ENCODE measurements at regions not wholly inside any gene's neighbourhood (a gene's known extent, or its start where the extent isn't known, plus 50 kb on each side); places are given as distances from the start of the nearest gene placed in this dataset.

DNA sequence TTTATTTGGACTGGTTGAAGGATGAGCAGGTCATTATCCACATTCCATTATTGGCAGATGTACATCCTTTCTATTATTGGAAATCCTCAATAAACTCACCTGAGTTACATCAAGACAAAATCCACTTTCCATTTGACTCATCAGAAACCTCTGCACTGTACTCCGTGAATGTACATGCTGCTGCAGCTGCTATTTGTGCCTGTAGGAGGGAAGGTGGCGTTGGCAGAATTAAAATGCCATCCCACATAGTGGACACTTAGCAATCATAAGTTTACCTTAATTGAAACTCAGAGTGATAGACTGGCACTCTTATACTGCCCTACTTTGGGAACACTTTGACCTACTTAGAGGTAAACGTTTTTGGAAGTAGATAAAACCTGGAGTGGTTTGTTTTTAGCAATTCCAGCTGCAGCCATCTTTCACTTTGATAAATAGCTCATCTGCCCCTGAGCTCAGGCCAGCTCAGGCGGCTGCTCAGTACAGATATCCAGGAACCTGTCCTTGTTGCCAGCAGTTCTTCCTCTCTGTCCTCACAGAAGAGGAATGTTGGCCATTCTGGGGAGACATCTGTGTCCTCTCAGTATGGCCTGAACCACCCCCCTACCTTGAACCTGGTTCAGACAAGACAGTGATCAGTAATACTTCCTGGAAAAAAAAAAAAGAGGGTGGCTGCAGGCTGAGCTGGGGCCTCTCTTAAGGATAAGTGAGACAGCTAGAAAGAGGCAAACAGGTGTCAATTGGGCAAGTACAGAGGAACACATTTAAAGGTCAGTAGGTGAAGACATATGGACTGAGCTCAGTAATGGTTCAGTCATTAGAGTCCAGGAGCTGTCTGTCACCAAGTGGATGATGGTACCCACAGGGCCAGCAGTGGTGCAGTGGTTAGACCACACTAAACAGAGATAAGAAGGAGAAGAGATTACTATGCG, 153.4 kb upstream of the UMPS start:
- no peak for DNase-seq (ENCODE audit: low read depth in 2 of 2)

DNA sequence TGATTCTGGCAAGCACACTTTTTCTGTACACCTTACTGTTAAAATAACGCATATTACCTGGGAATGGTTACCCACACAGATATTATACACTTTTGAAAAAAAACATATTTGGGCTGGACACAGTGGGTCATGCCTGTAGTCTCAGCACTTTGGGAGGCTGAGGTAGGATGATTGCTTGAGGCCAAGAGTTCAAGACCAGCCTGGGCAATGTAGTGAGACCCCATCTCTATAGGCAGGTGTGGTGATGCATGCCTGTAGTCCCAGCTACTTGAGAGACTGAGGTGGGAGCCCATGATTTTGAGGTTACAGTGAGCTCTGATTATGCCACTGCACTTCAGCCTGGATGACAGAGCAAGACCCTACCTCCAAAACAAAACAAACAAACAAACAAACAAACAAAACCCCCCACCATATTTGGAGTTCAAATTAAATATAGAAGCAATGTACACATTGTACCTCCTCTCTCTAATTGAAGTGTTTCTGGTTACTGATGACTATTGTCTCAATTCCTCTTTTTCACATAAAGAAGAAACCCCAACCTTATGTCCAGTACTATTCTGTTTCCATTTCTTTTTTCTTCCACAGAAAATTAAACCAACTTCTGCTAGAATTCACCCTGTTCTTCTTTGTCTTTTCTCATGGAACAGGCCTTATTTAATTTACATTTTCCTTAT, 152.6 kb upstream of the UMPS start:
- no peak for DNase-seq (ENCODE audit: low read depth in 2 of 2)

DNA sequence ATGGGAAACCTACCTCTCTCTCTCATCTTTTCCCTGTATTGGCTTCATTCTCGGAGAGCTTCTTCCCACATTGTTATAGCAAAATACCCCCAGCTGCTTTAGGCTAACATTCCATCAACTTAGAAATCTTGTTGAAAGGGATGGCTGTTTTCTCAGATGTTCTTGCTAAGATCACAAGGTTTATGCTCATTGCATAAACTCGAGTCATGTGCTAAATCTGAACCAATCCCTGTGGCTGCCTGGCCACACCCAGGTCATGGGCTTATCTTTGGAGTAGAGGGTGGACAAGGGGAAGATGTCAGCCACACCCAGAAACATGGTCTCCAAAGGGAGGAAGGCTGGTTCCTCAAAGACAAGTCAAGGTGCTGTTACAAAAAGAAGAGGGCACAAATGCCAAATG, 150.6 kb upstream of the UMPS start:
- no peak for DNase-seq (ENCODE audit: low read depth in 2 of 2)

DNA sequence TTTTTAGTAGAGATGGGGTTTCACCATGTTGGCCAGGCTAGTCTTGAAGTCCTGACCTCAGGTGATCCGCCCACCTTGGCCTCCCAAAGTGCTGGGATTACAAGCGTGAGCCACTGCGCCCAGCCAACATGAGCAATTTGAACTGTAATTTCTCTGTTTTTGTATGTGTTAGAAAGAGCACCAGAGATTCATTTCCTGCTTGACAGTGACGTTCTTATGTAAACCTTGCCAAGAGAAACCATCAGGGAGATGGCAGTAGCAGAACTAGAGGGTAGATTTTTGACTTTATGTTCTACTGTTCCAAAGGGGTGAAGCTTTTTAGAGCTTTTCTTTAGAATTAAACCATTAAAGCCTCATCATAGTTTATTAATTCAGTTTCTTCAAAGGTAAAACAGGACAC, 148.1 kb upstream of the UMPS start:
- DNase-seq (ENCODE audit: low read depth in 2 of 2) = no peak

DNA sequence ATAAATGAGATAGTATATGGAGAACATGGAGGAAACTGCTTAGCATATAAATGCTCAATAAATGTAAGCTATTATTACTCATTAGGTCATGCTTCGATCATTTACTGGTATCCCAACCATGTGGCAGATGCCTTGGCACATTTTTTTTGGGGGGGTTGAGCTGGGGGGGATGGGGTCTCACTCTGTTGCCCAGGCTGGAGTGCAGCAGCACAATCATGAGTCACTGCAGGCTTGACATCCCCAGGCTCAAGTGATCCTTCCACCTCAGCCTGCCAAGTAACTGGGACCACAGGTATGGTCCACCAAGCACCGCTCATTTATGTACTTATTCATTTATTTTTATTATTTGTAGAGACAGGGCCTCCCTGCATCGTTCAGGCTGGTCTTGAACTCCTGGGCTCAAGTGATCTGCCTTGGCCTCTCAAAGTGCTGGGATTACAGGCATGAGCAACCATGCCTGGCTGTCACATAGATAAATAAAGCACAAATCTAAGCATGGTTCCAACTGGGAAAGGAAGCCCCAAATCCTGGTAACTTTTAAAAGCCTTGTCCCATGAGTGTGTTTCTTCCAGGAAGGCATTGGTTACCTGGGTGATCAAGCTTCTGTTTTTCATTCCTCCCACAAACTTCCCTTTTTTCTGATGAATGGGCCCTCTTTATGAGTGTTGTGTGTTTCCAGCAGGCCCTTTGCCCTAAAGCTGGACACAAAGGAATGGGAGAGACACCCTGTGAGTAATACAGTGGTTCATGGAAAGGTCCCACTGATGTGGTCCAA, 147.4 kb upstream of the UMPS start:
- no peak for DNase-seq (ENCODE audit: low read depth in 2 of 2)

DNA sequence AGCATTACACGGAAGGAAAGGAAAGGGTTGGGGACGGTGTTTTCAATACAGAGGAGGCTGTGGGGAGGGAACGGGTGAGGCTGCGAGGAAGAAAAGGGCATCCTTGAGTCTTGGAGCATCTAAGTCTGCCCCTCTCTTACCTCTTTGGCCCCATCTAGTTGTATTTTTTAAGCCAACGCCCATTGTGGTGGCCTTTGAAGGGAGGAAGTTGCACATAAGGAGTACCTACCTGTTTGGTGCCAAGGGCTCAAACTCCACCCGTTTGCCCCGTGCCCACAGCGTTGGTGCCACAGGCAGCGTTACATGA, 146.1 kb upstream of the UMPS start:
- no peak for DNase-seq (ENCODE audit: low read depth in 2 of 2)

DNA sequence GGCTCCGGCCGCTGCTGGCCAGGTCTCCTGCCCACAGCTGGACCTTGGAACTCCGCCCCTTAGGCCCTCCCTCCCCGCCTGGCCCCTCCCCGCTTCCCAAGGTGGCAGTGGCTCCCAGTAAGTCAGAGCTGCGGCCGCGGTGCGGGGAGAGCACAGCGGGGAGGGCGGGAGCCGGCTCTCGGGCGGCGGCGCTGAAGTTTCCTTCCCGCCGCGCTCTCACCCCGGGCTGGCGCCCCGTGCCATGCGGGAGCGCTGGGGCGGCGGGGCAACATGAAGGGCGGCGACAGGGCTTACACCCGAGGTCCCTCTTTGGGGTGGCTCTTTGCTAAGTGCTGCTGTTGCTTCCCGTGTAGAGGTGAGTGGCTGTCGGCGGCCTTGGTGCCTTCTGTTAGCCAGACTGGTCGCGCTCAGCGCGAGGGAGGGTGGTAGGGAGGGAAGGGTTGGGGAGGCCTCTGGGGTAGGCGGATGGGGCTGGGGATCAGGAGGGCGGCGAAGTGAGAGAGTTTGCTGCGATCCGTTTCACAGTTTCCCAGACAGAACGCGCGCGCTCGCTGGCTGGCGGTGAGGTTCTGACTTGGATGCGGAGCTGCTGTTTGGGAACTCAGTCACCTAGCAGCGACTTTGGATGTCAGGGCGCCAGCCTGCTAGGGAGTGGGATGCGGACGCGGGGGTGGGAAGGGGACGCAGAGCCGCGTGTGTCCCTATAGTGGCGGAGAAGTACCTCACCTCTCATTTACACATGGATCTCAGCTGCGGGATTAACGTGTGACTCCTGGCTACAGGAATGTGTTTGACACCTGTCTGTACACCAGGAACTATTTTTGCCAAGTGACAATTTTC, 145.5 kb upstream of the UMPS start:
- peak; percentile 10 to 18 for DNase-seq (ENCODE audit: low read depth in 2 of 2)

DNA sequence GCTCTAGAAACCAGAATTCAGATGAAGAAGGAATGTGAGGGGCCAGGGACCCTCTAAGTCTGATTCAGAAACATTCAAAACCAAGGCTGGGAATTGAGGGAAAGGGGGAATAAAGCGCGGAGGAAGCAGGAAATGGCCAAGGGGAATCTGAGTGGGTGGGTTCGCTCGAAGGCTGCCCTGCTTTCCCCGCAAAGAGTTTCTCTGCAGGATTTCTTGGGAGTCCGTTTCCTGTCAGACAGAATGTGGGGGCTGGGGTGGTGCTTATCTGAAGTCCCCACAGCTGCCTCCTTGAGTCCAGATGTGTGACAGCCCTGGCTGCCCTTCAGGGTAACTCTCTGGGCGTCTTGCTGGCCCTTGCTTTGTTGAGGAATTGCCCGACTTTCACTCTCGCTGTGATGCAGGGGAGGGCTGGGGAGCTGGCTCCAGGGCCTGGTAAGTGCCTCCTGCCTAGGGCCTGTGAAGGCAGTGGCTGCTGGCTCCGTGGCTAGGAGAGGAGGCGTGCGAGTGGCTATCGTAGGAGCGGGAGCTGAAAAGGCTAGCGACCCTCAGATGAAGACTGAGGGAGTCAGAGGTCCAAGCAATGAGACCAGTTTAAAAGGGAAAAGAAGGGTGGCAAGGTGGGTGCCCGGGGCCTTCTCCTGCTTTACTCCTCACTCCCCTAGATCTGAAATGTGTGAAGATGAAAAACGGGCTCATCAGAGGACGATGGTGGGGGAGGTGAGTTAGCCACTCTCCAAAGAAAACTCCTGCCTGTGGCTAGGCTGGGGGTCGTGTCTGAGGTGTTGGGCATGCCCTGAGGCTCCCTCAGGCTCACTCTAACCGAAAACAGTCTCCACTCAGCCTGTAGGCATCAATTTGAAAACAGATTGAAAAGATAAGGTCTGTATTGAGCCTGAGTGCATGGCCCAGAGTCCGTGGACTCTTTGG, 143.9 kb upstream of the UMPS start:
- no peak for DNase-seq (ENCODE audit: low read depth in 2 of 2)

DNA sequence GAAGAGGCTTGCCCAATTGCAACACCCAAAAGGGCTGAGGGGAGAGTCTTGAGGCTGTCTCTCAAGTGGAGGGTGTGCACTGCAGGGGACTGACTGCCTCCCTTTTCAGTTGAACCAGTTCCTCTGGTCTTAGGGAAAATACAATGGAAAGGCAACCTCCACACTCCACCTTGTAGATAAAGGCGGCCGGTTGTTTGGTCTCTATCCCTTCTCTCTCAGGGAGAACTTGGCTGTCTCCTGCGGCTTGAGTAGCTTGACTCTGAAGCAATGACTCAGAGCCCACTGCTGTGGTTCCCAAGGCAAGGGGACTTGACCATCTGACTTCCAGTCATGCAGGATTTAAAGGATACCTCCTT, 143.2 kb upstream of the UMPS start:
- DNase-seq (ENCODE audit: low read depth in 2 of 2) = no peak

DNA sequence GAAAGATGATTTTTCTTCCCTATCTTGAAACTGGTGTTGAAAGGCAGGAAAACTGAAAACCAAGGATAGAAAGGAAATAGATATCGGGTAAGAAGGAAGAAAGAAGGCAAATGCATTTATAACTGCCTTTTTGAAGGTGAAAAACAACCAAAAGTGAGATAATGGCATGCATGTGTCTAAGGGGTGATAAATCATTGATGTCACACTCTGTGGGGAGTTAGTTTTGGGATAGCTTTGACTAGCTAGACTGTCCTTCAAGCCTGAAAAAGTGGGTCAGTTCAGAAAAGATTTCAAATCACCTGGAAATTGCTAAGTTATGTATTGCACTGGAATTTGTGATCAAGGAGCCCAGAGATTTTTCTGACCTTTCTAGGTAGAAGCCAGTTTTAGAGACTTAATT, 142.2 kb upstream of the UMPS start:
- DNase-seq (ENCODE audit: low read depth in 2 of 2) = no peak

DNA sequence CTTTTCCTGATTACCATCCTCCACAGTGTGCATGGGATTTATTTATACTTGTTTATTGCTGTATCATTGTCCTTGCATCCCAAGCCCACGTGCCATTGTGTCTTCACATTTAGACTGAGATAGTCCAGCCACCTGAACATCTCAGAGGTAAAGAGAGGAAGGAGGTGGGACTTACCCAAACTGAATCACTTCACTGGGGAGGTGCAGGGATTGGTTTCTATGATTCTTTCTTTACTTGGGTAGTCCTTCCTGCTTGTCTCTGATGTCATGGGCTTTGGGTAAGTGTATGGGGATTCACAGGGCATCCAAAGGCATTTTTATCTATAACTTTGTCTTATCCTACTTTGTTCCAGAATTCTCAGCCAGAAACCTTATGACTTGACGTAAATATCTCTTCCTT, 141.5 kb upstream of the UMPS start:
- no peak for DNase-seq (ENCODE audit: low read depth in 2 of 2)

DNA sequence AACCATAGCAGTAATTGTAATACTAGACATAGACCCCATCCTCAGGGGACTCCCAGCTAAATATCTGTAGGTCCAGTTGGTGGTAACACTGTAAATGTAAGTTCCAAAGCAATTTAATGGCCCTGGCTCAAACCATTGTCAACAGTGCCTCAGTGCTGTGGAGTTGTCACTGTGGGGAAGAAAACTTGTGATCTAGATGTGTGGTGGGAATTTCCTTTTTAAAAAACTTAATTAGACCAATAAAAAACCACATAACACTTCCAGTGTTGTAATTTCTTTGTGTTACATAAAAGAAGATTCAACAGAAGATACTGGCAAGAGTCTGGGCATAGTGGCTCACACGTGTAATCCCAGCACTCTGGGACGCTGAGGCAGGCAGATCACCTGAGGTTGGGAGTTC, 138.6 kb upstream of the UMPS start:
- DNase-seq (ENCODE audit: low read depth in 2 of 2) = no peak

DNA sequence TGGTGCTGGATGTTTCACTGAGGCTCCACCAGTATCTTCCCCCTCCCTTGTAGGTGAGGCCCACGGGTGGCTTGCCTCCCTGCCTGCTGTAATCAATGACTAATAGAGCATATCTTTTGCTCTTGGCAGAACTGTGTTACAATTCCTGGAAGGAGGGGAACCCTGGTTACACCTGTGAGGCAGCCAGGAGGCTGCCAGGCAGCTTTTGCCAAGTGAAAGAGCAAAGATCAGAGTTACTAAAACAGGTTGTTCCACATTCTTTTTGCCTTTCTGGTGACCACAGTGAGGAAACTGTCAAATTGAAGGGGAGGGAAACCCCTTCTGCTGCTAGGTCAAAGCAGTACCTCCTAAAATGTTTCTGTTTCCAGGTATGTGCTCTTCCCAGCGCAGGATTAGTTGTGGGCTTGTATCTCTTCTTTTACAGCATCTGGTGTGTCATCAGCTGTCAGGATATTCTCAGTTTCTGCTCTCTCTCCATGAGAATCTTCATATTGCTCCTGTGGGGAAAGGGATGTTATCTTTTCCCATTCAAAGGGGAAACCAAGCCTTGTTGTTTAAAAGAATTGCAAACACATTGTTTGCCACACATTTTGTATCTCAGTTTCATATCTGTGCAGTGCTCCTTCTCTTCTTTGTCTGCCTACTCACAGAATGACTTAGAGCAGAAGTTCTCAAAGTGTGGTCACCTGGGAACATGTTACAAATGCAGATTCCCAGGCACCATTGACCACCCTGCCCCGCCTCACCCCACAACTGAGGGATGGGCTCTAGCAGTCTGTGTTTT, 137.4 kb upstream of the UMPS start:
- DNase-seq (ENCODE audit: low read depth in 2 of 2) = no peak

DNA sequence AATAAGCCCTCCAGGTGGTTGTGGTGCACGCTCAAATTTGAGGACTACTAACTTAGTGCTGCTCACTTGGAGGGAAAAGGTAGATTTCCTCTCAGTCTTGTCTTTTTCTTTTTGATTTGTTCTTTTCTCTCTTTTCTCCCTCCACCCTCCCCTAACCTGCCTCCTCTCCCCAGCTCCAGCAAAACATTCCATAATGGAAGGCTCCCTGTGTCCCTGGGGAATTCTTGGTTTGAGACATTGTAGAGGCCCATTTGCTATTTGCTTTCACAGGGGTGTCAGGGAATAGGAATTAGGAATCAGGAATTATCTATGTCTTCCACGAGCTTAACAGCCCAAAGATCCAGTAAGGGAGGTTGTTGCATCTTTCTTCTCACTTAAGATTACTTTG, 136.8 kb upstream of the UMPS start:
- DNase-seq (ENCODE audit: low read depth in 2 of 2) = no peak

DNA sequence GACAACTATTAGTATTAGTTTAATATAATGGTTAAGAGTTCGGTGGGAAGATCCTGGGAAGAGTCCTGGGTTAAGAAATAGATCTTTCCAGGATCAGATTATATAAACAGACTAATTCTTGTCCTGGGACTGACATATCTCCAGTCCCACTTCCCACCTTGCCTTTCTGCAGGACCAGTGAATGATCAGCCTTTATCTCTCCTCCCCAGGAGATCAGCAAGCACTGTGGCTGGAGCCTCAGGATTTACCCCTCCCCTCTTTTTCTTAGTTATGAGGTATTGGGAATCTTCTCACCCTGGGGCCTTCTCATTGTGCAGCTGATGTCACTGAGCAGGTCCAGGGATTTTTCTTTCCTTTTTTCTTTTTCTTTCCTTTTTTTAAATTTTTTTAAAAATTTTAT, 135.7 kb upstream of the UMPS start:
- DNase-seq (ENCODE audit: low read depth in 2 of 2) = no peak

DNA sequence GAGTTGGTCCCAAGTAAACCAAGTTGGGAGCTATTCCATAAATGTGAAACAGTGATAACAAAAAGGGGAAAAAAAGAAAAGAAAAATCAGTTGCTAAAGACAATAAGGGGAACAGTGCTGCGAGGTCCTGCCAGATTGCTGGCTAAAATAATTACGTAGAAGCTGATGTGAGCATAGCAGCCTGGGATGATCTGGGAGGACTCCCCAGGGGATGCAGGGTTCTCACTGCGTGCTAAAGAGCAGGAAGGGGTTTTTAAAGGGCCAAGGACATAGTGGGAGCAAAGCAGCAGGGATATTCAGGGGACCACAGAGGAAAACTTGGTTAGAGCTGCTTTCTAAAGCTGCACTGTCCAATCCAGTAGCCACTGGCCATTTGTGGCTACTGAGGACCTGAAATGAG, 133.0 kb upstream of the UMPS start:
- no peak for DNase-seq (ENCODE audit: low read depth in 2 of 2)

DNA sequence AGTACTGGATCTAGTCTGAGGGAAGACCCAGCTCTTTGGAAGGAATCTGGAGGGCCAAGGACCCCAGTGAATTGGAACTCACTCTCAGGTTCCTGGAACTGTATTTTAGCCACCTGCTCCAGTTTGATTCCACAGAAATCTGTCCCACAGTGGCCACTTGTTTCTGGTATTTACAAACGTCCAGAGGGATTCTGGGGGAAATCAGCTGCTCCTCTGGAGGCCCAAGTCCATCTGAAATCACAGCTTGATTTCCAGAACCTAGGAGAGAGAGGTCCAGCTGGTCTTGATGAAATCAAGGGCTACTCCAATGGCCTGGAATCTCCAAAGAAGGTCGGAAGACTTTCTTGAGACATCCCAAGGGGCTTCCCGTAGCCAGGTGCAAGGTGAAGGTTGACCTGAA, 132.3 kb upstream of the UMPS start:
- DNase-seq (ENCODE audit: low read depth in 2 of 2) = no peak

DNA sequence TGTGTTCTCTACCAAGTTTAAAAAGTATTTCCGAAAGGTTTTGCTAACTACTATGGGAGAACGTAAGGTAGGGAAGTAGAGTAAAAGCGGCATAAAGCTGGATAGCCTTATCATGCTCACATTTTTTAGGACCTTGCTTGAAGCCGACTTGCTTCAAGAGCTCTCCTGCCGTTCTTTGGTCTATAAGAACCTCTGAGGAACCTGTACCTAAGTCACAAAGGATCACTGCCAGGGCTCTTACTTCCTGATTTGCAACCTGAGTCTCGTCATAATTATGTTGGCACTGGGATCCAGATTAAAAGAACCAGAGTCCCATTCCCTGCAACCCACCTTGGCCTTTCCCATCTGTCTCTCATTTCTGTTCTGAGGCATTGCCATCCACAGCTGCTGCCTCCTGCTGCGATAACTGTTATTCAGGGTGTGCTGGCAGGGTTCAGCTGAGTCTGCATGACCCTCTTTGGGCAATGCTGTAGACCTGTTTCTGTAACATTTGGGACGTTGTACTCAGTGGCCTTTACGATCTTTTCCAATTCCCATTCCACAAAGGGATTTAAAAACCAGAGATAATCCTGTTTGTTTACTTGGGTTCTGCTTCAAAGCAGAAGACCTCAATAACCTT, 131.0 kb upstream of the UMPS start:
- no peak for DNase-seq (ENCODE audit: low read depth in 2 of 2)

DNA sequence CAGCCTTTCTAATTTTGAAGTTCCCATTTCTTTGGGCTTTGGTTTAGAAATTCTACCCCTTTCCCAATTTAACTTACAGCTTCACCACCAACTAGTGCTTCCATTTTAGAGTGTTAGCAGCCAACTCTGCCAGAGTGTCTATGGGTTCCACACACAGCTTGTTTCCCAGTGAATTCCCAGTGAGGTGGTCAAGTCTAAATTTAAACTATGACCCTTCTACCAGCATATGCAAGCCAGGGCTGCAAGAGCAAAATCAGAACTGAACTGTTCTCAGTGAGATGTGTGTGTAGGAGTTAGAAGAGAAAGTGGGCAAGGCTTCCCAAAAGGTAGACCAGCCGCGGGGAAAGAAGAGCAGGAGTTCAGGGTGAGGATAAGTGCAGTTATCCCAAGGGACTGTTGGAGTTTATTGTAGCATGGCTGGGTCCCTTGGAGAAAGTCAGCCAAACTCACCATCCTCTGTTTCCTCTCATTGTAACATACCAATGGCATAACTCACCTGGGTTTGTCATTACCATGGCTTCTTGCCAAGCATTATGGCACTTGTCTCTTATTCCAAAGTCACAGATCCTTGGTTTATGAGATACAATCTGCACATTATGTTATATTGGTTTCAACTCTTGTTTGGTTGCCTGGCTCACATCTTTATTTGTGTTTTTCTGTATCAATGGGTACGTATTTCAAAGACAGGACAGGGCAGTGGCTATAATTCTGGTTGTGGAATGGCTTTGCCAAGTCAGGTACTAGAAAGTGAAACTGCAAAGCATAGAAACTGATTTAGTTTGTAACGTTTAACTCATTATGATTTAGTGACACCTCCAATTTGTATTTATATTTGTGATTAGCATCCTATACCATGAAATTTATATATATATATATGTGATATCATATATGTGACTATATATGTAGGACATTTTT, 130.2 kb upstream of the UMPS start:
- DNase-seq (ENCODE audit: low read depth in 2 of 2) = no peak

All from stimulated activated CD4-positive, alpha-beta T cell treated with anti-CD3 and anti-CD28 coated beads, Interleukin-4, amount 100 ng/mL, for 48 hours (primary cell).